HG03565 (cell line): ENCODE measurements at regions not wholly inside any gene's neighbourhood (a gene's known extent, or its start where the extent isn't known, plus 50 kb on each side); places are given as distances from the start of the nearest gene placed in this dataset.
A peak's percentile ranks its signal among the peaks of the same experiment; 100 is the strongest.

Source experiments
- ATAC-seq: cut with Tn5 transposase; IDR thresholded peaks from one replicate; pipeline ENCODE4 v1.9.1; 2021; ENCODE audit warnings: mild to moderate bottlenecking, moderate library complexity; ENCODE audit not compliant: unreplicated experiment

- ATAC-seq = no peak
Measured at GRCh38 chr12:77630790-77631445, 199.8 kb upstream of the NAV3 start.

GRCh38 chr12:77630344-77630743 lies 200.3 kb upstream of the NAV3 start:
- no peak for ATAC-seq

GRCh38 chr12:77629141-77629540 lies 201.6 kb upstream of the NAV3 start:
- ATAC-seq = no peak

- no peak for ATAC-seq
Measured at GRCh38 chr12:77625441-77625840, 205.3 kb upstream of the NAV3 start.

- ATAC-seq = no peak
Measured at GRCh38 chr12:77619425-77619824, 211.3 kb upstream of the NAV3 start.

GRCh38 chr12:77617818-77618217 lies 212.9 kb upstream of the NAV3 start:
- ATAC-seq = no peak

- no peak for ATAC-seq
Measured at GRCh38 chr12:77615332-77615731, 215.4 kb upstream of the NAV3 start.

GRCh38 chr12:77613411-77613810 lies 217.3 kb upstream of the NAV3 start:
- no peak for ATAC-seq

- ATAC-seq = no peak
Measured at GRCh38 chr12:77610446-77610845, 220.2 kb upstream of the NAV3 start.

GRCh38 chr12:77609016-77609415 lies 221.7 kb upstream of the NAV3 start:
- ATAC-seq = no peak

GRCh38 chr12:77608271-77608824 lies 222.3 kb upstream of the NAV3 start:
- no peak for ATAC-seq

GRCh38 chr12:77606348-77606747 lies 224.3 kb upstream of the NAV3 start:
- no peak for ATAC-seq

GRCh38 chr12:77603946-77604345 lies 226.7 kb upstream of the NAV3 start:
- ATAC-seq = no peak

GRCh38 chr12:77601069-77601468 lies 229.6 kb upstream of the NAV3 start:
- ATAC-seq = no peak

- ATAC-seq = peak; percentile 3
Measured at GRCh38 chr12:77600468-77600843, 230.2 kb upstream of the NAV3 start.

GRCh38 chr12:77599782-77600467 lies 230.8 kb upstream of the NAV3 start:
- ATAC-seq = peak; percentile 62

GRCh38 chr12:77594366-77594765 lies 236.3 kb upstream of the NAV3 start:
- ATAC-seq = no peak

- ATAC-seq = no peak
Measured at GRCh38 chr12:77592836-77593235, 237.9 kb upstream of the NAV3 start.

GRCh38 chr12:77591959-77592743 lies 238.5 kb upstream of the NAV3 start:
- ATAC-seq = no peak

- ATAC-seq = no peak
Measured at GRCh38 chr12:77590306-77590705, 240.4 kb upstream of the NAV3 start.

GRCh38 chr12:77584860-77585259 lies 245.8 kb upstream of the NAV3 start:
- no peak for ATAC-seq
